SK-N-SH (cell line): ENCODE measurements at regions not wholly inside any gene's neighbourhood (a gene's known extent, or its start where the extent isn't known, plus 50 kb on each side); places are given as distances from the start of the nearest gene placed in this dataset.

Source experiments
- EP300 ChIP-seq, 2 experiments: IDR thresholded peaks; 2 replicates each; pipeline versions ENCODE4 v1.4.0 to v1.6.1; 2012; ENCODE audit warnings: borderline replicate concordance in 1 of 2, low read depth in 1 of 2, low read length in 1 of 2
- JUND ChIP-seq: IDR thresholded peaks from 2 replicates; pipeline ENCODE4 v1.4.0; 2012
- POLR2AphosphoS5 ChIP-seq: IDR thresholded peaks from 2 replicates; pipeline ENCODE4 v1.6.1; 2012; ENCODE audit warnings: low read depth, low read length
- RAD21 ChIP-seq: IDR thresholded peaks from 2 replicates; pipeline ENCODE4 v1.6.1; 2012; ENCODE audit warnings: mild to moderate bottlenecking, low read length
- TF ChIP-seq, protein P1 (sequence below): fragments of 200-600 bp; sonication (generic); IDR thresholded peaks from 2 replicates; pipeline ENCODE4 v1.6.1; 2017; ENCODE audit warnings: antibody characterized with exemption, mild to moderate bottlenecking, moderate library complexity
- TF ChIP-seq, protein P2 (sequence below): IDR thresholded peaks from 2 replicates; pipeline ENCODE4 v1.4.0; 2012; ENCODE audit warnings: low read depth
- TF ChIP-seq, protein P3 (sequence below): IDR thresholded peaks from 2 replicates; pipeline ENCODE4 v1.6.1; 2012; ENCODE audit warnings: mild to moderate bottlenecking, low read depth, low read length, moderate library complexity

DNA sequence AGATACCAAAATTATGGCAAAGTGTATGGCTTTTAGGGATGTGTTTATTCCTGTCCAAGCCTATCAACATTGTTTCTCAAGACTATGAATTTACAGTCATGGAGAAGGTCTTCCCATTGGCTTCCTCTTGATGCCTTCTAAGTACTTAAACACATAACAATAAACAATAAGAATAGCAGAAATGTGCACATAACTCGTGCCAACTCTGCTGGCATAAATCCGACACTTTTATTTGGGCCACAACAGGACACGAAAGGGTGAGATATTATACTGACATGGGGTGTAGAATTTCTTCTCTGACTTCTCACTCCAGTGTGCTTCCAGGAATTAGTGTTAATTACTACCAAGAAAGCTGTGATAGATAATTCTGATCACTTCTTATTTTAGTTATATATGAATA is 695.9 kb upstream of the SLC35B3 start:
- TF ChIP-seq, protein P1, sequence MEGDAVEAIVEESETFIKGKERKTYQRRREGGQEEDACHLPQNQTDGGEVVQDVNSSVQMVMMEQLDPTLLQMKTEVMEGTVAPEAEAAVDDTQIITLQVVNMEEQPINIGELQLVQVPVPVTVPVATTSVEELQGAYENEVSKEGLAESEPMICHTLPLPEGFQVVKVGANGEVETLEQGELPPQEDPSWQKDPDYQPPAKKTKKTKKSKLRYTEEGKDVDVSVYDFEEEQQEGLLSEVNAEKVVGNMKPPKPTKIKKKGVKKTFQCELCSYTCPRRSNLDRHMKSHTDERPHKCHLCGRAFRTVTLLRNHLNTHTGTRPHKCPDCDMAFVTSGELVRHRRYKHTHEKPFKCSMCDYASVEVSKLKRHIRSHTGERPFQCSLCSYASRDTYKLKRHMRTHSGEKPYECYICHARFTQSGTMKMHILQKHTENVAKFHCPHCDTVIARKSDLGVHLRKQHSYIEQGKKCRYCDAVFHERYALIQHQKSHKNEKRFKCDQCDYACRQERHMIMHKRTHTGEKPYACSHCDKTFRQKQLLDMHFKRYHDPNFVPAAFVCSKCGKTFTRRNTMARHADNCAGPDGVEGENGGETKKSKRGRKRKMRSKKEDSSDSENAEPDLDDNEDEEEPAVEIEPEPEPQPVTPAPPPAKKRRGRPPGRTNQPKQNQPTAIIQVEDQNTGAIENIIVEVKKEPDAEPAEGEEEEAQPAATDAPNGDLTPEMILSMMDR, result no peak
- TF ChIP-seq, protein P2, sequence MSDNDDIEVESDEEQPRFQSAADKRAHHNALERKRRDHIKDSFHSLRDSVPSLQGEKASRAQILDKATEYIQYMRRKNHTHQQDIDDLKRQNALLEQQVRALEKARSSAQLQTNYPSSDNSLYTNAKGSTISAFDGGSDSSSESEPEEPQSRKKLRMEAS, result no peak
- no peak for TF ChIP-seq RAD21
- TF ChIP-seq EP300 (IDR thresholded peaks at IDR 0.05; ENCODE audit: borderline replicate concordance in 1 of 2, low read depth in 1 of 2, low read length in 1 of 2), result no peak
- no peak for TF ChIP-seq JUND
- TF ChIP-seq, protein P3, sequence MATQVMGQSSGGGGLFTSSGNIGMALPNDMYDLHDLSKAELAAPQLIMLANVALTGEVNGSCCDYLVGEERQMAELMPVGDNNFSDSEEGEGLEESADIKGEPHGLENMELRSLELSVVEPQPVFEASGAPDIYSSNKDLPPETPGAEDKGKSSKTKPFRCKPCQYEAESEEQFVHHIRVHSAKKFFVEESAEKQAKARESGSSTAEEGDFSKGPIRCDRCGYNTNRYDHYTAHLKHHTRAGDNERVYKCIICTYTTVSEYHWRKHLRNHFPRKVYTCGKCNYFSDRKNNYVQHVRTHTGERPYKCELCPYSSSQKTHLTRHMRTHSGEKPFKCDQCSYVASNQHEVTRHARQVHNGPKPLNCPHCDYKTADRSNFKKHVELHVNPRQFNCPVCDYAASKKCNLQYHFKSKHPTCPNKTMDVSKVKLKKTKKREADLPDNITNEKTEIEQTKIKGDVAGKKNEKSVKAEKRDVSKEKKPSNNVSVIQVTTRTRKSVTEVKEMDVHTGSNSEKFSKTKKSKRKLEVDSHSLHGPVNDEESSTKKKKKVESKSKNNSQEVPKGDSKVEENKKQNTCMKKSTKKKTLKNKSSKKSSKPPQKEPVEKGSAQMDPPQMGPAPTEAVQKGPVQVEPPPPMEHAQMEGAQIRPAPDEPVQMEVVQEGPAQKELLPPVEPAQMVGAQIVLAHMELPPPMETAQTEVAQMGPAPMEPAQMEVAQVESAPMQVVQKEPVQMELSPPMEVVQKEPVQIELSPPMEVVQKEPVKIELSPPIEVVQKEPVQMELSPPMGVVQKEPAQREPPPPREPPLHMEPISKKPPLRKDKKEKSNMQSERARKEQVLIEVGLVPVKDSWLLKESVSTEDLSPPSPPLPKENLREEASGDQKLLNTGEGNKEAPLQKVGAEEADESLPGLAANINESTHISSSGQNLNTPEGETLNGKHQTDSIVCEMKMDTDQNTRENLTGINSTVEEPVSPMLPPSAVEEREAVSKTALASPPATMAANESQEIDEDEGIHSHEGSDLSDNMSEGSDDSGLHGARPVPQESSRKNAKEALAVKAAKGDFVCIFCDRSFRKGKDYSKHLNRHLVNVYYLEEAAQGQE, result no peak
- no peak for TF ChIP-seq POLR2AphosphoS5
